Breast epithelium (tissue), 3 donors: ENCODE measurements at regions not wholly inside any gene's neighbourhood (a gene's known extent, or its start where the extent isn't known, plus 50 kb on each side); places are given as distances from the start of the nearest gene placed in this dataset.
"Not testable (repeated sequence)": the region's sequence is repeated elsewhere in the genome, so short reads cannot be mapped to it uniquely, and the experiment has no call there.

Experiments
- POLR2A ChIP-seq: fragments of 450-650 bp; IDR thresholded peaks from one replicate; pipeline ENCODE4 v1.6.1; 2016; ENCODE audit warnings: antibody characterized with exemption, mild to moderate bottlenecking, moderate library complexity
- POLR2AphosphoS5 ChIP-seq, 3 donors: sonication (generic); formaldehyde crosslinking; IDR thresholded peaks; one replicate each; pipeline ENCODE4 v1.6.1; 2017; ENCODE audit warnings: antibody characterized with exemption in 3 of 3
- TF ChIP-seq, protein P1 (sequence below), 3 donors: fragments of 450-650 bp; IDR thresholded peaks; one replicate each; pipeline ENCODE4 v1.5.1; 2016 to 2017; ENCODE audit warnings: antibody characterized with exemption in 3 of 3, mild to moderate bottlenecking in 3 of 3, moderate library complexity in 3 of 3

DNA sequence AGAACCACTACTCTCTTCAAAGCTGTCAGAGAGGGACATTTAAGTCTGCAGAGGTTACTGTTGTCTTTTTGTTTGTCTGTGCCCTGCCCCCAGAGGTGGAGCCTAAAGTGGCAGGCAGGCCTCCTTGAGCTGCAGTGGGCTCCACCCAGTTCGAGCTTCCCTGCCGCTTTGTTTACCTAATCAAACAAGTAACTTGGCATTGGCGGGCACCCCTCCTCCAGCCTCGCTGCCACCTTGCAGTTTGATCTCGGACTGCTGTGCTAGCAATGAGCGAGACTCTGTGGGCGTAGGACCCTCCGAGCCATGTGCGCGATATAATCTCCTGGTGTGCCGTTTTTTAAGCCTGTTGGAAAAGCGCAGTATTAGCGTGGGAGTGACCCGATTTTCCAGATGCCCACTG is 920.7 kb downstream of the REEP3 start:
- TF ChIP-seq, protein P1, sequence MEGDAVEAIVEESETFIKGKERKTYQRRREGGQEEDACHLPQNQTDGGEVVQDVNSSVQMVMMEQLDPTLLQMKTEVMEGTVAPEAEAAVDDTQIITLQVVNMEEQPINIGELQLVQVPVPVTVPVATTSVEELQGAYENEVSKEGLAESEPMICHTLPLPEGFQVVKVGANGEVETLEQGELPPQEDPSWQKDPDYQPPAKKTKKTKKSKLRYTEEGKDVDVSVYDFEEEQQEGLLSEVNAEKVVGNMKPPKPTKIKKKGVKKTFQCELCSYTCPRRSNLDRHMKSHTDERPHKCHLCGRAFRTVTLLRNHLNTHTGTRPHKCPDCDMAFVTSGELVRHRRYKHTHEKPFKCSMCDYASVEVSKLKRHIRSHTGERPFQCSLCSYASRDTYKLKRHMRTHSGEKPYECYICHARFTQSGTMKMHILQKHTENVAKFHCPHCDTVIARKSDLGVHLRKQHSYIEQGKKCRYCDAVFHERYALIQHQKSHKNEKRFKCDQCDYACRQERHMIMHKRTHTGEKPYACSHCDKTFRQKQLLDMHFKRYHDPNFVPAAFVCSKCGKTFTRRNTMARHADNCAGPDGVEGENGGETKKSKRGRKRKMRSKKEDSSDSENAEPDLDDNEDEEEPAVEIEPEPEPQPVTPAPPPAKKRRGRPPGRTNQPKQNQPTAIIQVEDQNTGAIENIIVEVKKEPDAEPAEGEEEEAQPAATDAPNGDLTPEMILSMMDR (IDR thresholded peaks at IDR 0.05), result not testable (repeated sequence)
- TF ChIP-seq POLR2A; POLR2AphosphoS5 (IDR thresholded peaks at IDR 0.05): not testable (repeated sequence)
